NCI-H1930 (cell line): ENCODE measurements at regions not wholly inside any gene's neighbourhood (a gene's known extent, or its start where the extent isn't known, plus 50 kb on each side); places are given as distances from the start of the nearest gene placed in this dataset.
"Not testable (repeated sequence)": the region's sequence is repeated elsewhere in the genome, so short reads cannot be mapped to it uniquely, and the experiment has no call there.

Experiments used
- DNase-seq, 2 experiments: peaks; one replicate each; lab custom pipeline; 2025; lab: John Stamatoyannopoulos, UW

DNA sequence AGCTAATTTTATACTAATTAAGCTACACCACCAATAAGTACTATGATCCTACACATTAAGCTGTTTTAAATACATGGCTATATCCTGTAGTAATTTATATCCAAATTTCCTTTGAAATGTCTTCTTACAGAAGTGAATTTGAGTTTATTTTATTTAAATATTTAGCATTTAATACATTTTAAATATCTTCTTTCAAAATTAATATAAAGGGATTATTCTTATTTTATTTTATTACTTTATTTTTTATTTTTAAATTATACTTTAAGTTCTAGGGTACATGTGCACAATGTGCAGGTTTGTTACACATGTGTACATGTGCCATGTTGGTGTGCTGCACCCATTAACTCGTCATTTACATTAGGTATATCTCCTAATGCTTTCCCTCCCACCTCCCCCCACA lies 310.9 kb upstream of the IZUMO3 start:
- not testable (repeated sequence) for DNase-seq

GRCh38 chr9:24846248-24846912 lies 300.7 kb upstream of the IZUMO3 start:
- DNase-seq, result no peak

- DNase-seq, result no peak
These were observed 298.5 kb upstream of the IZUMO3 start for GRCh38 chr9:24844217-24844616.

- DNase-seq, result no peak
These were observed 296.3 kb upstream of the IZUMO3 start for GRCh38 chr9:24841993-24842392.

DNA sequence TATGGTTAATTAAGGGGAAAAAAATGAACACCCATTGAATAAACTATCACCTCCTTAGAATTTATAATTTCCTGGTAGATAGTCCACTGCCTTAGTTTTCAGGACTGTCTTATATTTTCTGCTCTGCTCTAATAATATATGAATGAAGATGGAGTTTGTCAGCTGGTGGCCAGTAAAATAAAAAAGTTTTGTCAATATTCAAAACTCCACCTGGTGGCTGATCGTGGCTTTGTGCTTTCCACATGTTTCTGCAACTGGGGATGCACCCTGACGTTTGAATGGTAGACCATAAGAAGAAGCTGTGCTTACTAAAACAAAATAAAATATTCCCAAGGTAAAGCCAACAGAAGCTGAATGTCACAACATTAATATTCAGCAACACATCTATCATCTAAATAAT lies 286.6 kb upstream of the IZUMO3 start:
- DNase-seq, result no peak

- DNase-seq, result no peak
These were observed 283.0 kb upstream of the IZUMO3 start for GRCh38 chr9:24828687-24829086.

GRCh38 chr9:24824607-24825006 lies 278.9 kb upstream of the IZUMO3 start:
- DNase-seq, result no peak

- no peak for DNase-seq
These were observed 274.5 kb upstream of the IZUMO3 start for GRCh38 chr9:24820196-24820595.

DNA sequence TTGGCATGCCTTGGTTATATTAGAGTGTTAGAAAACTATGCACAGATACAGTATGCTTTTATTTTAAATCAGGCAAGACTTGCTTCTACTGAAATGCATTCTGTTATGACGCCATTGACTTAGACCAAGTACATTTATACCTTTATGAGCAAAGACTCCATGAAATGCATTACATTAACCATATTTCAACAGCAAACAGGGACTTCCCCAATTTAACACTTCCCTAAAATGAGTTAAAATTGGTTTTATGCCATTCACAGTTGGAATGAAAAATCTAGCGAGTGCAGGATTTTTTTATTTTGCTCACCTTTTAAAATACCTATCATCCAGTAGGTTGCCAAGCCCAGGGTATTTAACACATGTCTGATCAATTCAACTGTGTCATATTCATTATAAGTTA lies 272.1 kb upstream of the IZUMO3 start:
- no peak for DNase-seq

DNA sequence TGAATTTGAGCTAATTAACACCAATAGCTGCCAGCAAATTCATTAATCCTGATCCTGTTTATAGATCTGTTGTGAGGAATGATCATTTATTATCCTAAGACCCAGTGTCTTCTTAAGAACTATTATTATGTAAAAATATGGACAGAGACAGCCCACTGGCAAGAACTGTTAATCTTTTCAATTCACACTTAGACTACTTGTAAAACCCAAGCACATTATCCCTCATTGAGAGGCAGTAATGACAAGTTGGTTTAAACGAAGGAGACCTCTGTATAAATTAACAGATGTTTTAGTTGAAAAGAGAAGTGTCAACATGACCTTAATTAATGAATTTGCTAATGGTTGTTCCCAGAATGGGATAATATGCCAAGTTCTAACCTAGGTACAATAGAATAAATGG lies 270.3 kb upstream of the IZUMO3 start:
- DNase-seq, result no peak

- no peak for DNase-seq
These were observed 255.6 kb upstream of the IZUMO3 start for GRCh38 chr9:24801344-24801743.

DNA sequence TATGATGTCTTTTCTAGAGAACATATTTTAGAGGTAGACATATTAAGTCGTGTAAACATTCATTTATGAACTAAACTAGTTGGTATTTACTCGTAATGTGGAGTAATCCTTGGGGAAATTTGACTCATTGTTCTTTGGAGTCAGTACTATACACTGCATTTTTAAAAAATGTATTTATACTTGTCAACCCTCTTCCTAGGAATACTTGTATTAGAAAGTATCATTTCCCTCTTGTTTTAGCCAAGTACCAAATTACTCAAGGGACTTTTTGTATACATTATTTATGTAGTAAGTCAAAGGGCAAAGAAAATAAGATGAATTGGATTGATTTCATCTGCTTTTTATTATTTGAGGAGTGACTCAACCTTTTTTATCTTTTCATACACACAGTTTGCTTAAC lies 248.1 kb upstream of the IZUMO3 start:
- no peak for DNase-seq

DNA sequence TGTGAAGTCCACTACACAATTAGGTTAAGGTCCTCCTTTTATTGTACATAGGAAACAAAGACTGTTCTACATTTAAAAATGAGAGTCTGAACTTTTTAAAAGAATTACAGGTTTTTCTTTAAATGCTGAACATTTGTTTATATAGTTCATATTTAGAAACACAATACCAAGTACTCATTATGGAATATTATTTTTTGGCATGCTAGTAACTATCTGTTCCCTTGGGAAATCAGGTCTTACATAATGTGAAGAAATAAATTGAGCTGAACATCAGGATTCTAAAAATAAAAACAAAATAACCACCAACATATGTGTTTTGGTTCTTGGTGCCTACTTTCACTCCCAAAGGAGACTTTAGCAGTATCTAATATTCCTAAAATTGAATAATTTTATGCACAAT lies 230.5 kb upstream of the IZUMO3 start:
- no peak for DNase-seq

DNA sequence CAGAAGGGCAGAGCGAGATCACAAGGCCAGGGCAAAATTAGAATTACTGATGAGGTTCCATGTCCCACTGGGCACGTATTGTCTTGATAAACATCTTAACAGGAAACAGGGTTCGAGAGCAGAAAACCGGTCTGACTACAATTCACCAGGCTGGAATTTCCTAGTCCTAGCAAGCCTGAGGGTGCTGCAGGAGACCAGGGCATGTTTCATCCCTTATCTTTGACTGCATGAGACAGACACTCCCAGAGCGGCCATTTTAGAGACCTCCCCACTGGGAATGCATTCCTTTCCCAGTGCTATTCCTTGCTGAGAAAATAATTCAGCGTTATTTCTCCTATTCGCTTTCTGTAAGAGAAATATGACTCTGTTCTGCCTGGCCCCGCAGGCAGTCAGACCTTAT lies 228.5 kb upstream of the IZUMO3 start:
- not testable (repeated sequence) for DNase-seq

DNA sequence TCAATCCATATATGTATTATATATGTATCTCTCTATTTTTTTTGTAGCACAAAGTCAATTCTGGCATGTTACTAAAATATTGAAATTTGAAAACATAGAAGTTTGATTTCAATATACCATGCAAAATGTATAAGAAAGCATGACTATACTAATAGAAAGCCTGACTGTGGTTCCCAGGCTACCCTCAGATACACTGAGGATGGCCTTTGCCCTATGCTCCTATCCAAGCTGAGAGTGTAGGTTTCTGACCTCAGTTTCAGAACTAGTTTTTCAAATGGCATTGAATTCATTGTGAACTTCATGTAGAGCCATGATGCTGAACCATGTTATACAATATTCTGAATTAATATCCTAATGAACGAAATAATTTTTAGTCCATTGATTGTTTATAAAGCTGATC lies 220.4 kb upstream of the IZUMO3 start:
- no peak for DNase-seq

- DNase-seq, result no peak
These were observed 219.5 kb upstream of the IZUMO3 start for GRCh38 chr9:24765025-24765756.

GRCh38 chr9:24738421-24738961 lies 192.8 kb upstream of the IZUMO3 start:
- DNase-seq, result no peak

- no peak for DNase-seq
These were observed 186.1 kb upstream of the IZUMO3 start for GRCh38 chr9:24731754-24732153.

GRCh38 chr9:24721621-24722020 lies 175.9 kb upstream of the IZUMO3 start:
- no peak for DNase-seq

- no peak for DNase-seq
These were observed 166.5 kb upstream of the IZUMO3 start for GRCh38 chr9:24712206-24712605.

- DNase-seq, result no peak
These were observed 163.1 kb upstream of the IZUMO3 start for GRCh38 chr9:24708814-24709213.

DNA sequence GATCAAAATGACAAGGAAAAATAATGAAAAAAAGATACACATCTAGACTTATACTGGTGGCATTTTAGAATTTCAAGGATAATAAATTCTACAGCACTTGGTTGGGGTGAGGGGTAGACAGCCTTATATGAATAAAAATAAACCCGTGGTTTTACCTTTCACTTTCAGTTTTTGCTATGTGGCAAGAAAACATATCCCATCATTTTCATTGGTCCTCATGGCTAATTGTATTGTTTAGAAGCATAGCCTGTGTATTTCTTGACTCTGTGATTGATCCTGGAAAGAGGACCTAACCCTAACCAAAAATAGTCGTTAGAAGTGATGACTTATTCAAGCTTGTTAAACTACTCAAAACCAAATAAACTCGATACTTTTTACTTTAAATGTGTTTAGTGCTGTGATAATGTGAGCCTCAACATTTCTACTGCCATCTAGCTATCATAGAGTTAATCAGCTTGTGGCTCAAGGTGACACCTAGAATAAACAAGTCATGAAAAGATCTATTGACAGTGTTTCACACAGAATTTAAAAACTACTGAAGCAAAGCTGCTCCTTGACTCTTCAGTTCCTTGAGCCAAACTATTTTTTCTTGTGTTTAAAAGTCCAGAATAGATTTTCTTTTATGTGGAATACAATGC lies 153.3 kb upstream of the IZUMO3 start:
- no peak for DNase-seq

DNA sequence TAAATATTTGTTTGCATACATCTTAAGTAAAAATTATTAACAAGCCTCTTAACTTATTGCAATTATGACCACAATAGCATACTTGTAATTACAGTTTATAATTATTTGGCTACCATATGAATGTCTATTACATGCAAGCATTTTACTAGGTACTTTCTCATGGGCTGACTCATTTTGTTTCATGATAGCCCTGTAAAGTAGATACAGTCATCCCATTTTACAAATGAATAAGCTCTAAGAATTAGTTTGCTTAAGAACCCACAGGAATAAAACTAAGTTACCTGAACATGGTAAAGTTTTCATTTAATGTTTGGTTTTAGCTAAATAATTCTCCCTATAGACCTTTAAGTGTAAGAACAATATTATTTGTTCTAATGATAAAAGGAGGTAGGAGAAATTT lies 126.6 kb upstream of the IZUMO3 start:
- DNase-seq, result no peak
